ENCODE measurements at regions not wholly inside any gene's neighbourhood (a gene's known extent, or its start where the extent isn't known, plus 50 kb on each side); places are given as distances from the start of the nearest gene placed in this dataset.

- intact Hi-C loops (cut with micrococcal nuclease; ENCODE audit: unreplicated experiment), result no loop called here
- POLR2A ChIA-PET (ENCODE audit: low non-redundant PET), result no interaction called here
- Histone ChIP-seq H3K36me3 (ENCODE audit: insufficient read depth, low read length, poor library complexity, severe bottlenecking) (no peaks in the 10 kb centered on the region), H3K4me1 (ENCODE audit: insufficient read depth, low read length, poor library complexity, severe bottlenecking) (no peaks in the 10 kb centered on the region), H3K27ac (ENCODE audit: low read depth, low read length, poor library complexity, severe bottlenecking) (no peak overlapping the region), H3K4me3 (ENCODE audit: low read depth, low read length, poor library complexity, severe bottlenecking) (no peak overlapping the region), H3K27me3 (replicated peaks; ENCODE audit: insufficient read depth, low read depth, low read length, poor library complexity) (no peaks in the 10 kb centered on the region), H3K9me3 (ENCODE audit: low read depth, low read length, poor library complexity, severe bottlenecking) (no peaks in the 10 kb centered on the region)
- no TSS peak for BruUV-seq (replicated peaks)
- DNase-seq (ENCODE audit: low spot score), result no peak
- TF ChIP-seq EZH2 (IDR thresholded peaks at IDR 0.05; ENCODE audit: borderline replicate concordance, low read depth, low read length, poor library complexity, severe bottlenecking) (no peak), CTCF (conservative IDR thresholded peaks at IDR 0.05; ENCODE audit: low read depth, low read length) (no peak)
- CTCF ChIA-PET, result interaction anchor here (0.6 kb wide), 1 partner anchor 507 kb away, joined by 3 read pairs; no protein-coding TSS in a partner anchor
Measured at GRCh38 chr13:50483416-50483815, 360.1 kb downstream of the DLEU7 start.

GRCh38 chr13:50484472-50485113 is 358.9 kb downstream of the DLEU7 start:
- no TSS peak for BruUV-seq (replicated peaks)
- ChIA-PET POLR2A (ENCODE audit: low non-redundant PET) (interaction anchor here (0.6 kb wide), 1 partner anchor 256 kb away, joined by 3 read pairs; no protein-coding TSS in a partner anchor), CTCF (no interaction called here)
- no peaks in the 10 kb centered on the region for H3K36me3 ChIP-seq (ENCODE audit: insufficient read depth, low read length, poor library complexity, severe bottlenecking)
- no peak overlapping the region for H3K27ac ChIP-seq (ENCODE audit: low read depth, low read length, poor library complexity, severe bottlenecking)
- no peak for DNase-seq (ENCODE audit: low spot score)
- no peaks in the 10 kb centered on the region for H3K9me3 ChIP-seq (ENCODE audit: low read depth, low read length, poor library complexity, severe bottlenecking)
- H3K4me3 ChIP-seq (ENCODE audit: low read depth, low read length, poor library complexity, severe bottlenecking), result no peak overlapping the region
- H3K4me1 ChIP-seq (ENCODE audit: insufficient read depth, low read length, poor library complexity, severe bottlenecking), result no peaks in the 10 kb centered on the region
- intact Hi-C loops (cut with micrococcal nuclease; ENCODE audit: unreplicated experiment), result no loop called here
- H3K27me3 ChIP-seq (replicated peaks; ENCODE audit: insufficient read depth, low read depth, low read length, poor library complexity), result no peaks in the 10 kb centered on the region
- TF ChIP-seq EZH2 (IDR thresholded peaks at IDR 0.05; ENCODE audit: borderline replicate concordance, low read depth, low read length, poor library complexity, severe bottlenecking) (no peak), CTCF (conservative IDR thresholded peaks at IDR 0.05; ENCODE audit: low read depth, low read length) (no peak)

GRCh38 chr13:50485979-50486935 is 357.2 kb downstream of the DLEU7 start:
- Histone ChIP-seq H3K4me1 (ENCODE audit: insufficient read depth, low read length, poor library complexity, severe bottlenecking) (no peaks in the 10 kb centered on the region), H3K27ac (ENCODE audit: low read depth, low read length, poor library complexity, severe bottlenecking) (no peak overlapping the region), H3K36me3 (ENCODE audit: insufficient read depth, low read length, poor library complexity, severe bottlenecking) (no peaks in the 10 kb centered on the region), H3K9me3 (ENCODE audit: low read depth, low read length, poor library complexity, severe bottlenecking) (no peaks in the 10 kb centered on the region), H3K27me3 (replicated peaks; ENCODE audit: insufficient read depth, low read depth, low read length, poor library complexity) (no peaks in the 10 kb centered on the region), H3K4me3 (ENCODE audit: low read depth, low read length, poor library complexity, severe bottlenecking) (no peak overlapping the region)
- ChIA-PET POLR2A (ENCODE audit: low non-redundant PET) (no interaction called here), CTCF (no interaction called here)
- intact Hi-C loops (cut with micrococcal nuclease; ENCODE audit: unreplicated experiment), result no loop called here
- TF ChIP-seq CTCF (conservative IDR thresholded peaks at IDR 0.05; ENCODE audit: low read depth, low read length) (no peak), EZH2 (IDR thresholded peaks at IDR 0.05; ENCODE audit: borderline replicate concordance, low read depth, low read length, poor library complexity, severe bottlenecking) (no peak)
- BruUV-seq (replicated peaks), result no TSS peak
- DNase-seq (ENCODE audit: low spot score), result peak; percentile 31
